NCI-H748 (cell line): ENCODE measurements at regions not wholly inside any gene's neighbourhood (a gene's known extent, or its start where the extent isn't known, plus 50 kb on each side); places are given as distances from the start of the nearest gene placed in this dataset.

ENCODE experiments used
- DNase-seq: peaks from one replicate; lab custom pipeline; 2025; ENCODE audit not compliant: unreplicated experiment; lab: John Stamatoyannopoulos, UW

- no peak for DNase-seq
These were observed 2556.7 kb upstream of the PCDH20 start for GRCh38 chr13:63972328-63972727.

- no peak for DNase-seq
These were observed 2539.0 kb upstream of the PCDH20 start for GRCh38 chr13:63954683-63955082.

- no peak for DNase-seq
These were observed 2532.4 kb upstream of the PCDH20 start for GRCh38 chr13:63948045-63948444.

- no peak for DNase-seq
These were observed 2529.3 kb upstream of the PCDH20 start for GRCh38 chr13:63944911-63945310.

- DNase-seq = no peak
These were observed 2526.7 kb upstream of the PCDH20 start for GRCh38 chr13:63942372-63942771.

- DNase-seq = no peak
These were observed 2523.2 kb upstream of the PCDH20 start for GRCh38 chr13:63938851-63939250.

- DNase-seq = peak; percentile 66
These were observed 2494.9 kb upstream of the PCDH20 start for GRCh38 chr13:63910511-63910910.

- DNase-seq = no peak
These were observed 2494.2 kb upstream of the PCDH20 start for GRCh38 chr13:63909726-63910375.

GRCh38 chr13:63902141-63902540 is 2486.5 kb upstream of the PCDH20 start:
- DNase-seq = no peak

- peak; percentile 15 for DNase-seq
These were observed 2486.0 kb upstream of the PCDH20 start for GRCh38 chr13:63901630-63902029.

- DNase-seq = no peak
These were observed 2484.8 kb upstream of the PCDH20 start for GRCh38 chr13:63900406-63900805.

GRCh38 chr13:63896321-63896720 is 2480.7 kb upstream of the PCDH20 start:
- no peak for DNase-seq

GRCh38 chr13:63882052-63882451 is 2466.4 kb upstream of the PCDH20 start:
- DNase-seq = no peak

GRCh38 chr13:63880705-63881104 is 2465.1 kb upstream of the PCDH20 start:
- DNase-seq = no peak

- DNase-seq = no peak
These were observed 2458.3 kb upstream of the PCDH20 start for GRCh38 chr13:63873936-63874335.

- no peak for DNase-seq
These were observed 2448.7 kb upstream of the PCDH20 start for GRCh38 chr13:63864171-63864902.

- no peak for DNase-seq
These were observed 2439.9 kb upstream of the PCDH20 start for GRCh38 chr13:63855457-63856118.

- no peak for DNase-seq
These were observed 2438.2 kb upstream of the PCDH20 start for GRCh38 chr13:63853816-63854215.

- no peak for DNase-seq
These were observed 2435.9 kb upstream of the PCDH20 start for GRCh38 chr13:63851526-63851925.

GRCh38 chr13:63843766-63844699 is 2428.4 kb upstream of the PCDH20 start:
- no peak for DNase-seq

GRCh38 chr13:63842102-63842501 is 2426.5 kb upstream of the PCDH20 start:
- no peak for DNase-seq
